ENCODE measurements at regions not wholly inside any gene's neighbourhood (a gene's known extent, or its start where the extent isn't known, plus 50 kb on each side); places are given as distances from the start of the nearest gene placed in this dataset.

DNA sequence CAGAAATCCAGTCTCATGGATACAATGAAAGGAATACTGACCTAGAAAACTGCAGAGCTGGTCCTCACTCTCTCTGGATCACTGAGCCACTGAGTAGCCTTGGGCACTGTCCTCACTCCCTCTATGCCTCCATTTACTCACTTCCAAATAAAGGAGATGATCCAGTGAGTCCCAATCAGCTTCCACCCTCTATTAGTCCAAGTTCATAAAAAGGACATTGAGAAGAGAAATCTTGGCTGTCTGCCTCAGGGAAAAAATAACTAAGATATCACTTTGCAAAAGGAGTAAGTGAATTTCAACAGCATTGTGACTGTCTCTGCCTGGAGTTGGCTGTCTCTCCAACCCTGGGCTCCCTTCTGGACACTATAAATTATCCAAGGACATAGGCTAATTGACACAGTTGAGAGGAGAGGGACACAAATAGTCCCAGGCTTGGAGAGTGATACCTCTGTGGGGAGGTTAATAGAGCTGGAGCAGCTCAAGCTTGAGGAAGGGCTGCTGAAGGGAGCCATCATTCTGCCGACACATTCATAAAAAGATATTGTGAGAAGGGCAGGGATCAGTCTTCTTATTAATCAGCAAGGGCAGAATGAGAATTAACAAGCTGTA lies 572.3 kb downstream of the RAB28 start:
- TF ChIP-seq TAF1 (IDR thresholded peaks at IDR 0.05; ENCODE audit: borderline replicate concordance, insufficient read depth, low read length): no peak
- TF ChIP-seq, protein P1, sequence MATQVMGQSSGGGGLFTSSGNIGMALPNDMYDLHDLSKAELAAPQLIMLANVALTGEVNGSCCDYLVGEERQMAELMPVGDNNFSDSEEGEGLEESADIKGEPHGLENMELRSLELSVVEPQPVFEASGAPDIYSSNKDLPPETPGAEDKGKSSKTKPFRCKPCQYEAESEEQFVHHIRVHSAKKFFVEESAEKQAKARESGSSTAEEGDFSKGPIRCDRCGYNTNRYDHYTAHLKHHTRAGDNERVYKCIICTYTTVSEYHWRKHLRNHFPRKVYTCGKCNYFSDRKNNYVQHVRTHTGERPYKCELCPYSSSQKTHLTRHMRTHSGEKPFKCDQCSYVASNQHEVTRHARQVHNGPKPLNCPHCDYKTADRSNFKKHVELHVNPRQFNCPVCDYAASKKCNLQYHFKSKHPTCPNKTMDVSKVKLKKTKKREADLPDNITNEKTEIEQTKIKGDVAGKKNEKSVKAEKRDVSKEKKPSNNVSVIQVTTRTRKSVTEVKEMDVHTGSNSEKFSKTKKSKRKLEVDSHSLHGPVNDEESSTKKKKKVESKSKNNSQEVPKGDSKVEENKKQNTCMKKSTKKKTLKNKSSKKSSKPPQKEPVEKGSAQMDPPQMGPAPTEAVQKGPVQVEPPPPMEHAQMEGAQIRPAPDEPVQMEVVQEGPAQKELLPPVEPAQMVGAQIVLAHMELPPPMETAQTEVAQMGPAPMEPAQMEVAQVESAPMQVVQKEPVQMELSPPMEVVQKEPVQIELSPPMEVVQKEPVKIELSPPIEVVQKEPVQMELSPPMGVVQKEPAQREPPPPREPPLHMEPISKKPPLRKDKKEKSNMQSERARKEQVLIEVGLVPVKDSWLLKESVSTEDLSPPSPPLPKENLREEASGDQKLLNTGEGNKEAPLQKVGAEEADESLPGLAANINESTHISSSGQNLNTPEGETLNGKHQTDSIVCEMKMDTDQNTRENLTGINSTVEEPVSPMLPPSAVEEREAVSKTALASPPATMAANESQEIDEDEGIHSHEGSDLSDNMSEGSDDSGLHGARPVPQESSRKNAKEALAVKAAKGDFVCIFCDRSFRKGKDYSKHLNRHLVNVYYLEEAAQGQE (IDR thresholded peaks at IDR 0.05; ENCODE audit: insufficient read depth in 1 of 2, low read depth in 2 of 2, low read length in 2 of 2): no peak
- no peak for TF ChIP-seq SIN3A (IDR thresholded peaks at IDR 0.05; ENCODE audit: borderline replicate concordance, insufficient read depth, low read length)
